ENCODE measurements at regions not wholly inside any gene's neighbourhood (a gene's known extent, or its start where the extent isn't known, plus 50 kb on each side); places are given as distances from the start of the nearest gene placed in this dataset.

DNA sequence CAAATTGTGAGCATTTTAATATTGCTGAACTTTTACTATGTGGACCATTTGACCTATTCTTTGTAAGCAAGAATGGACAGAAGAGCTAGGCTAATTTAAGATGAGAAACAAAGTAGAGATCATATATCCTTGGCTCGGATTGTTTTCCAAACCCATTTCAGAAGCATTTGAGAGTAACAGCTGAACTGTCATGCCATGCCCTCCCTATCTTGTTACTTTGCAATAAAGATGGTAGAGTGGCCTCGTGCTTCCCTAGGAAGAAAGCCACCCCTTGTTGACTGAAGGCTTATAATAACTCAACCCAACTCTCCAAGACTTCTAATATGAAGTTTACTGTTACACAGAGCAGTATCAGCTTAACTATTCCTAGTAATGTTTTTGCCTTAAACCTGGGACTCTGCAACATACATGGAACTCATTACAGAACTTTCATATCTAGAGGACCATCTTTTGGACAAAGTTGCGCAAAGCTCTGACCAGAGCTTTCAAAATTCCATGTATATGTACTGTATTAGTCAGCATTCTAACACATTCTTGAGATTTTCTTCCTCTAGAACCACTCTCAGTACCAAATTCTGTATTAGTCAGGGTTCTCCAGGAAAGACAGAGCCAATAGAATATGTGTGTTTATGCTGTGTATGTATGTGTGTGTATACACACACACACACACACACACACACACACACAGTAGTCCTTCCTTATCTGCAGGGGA lies 68.7 kb downstream of the ADAMTS1 start:
- no peak for TF ChIP-seq EZH2phosphoT487 (IDR thresholded peaks at IDR 0.05; ENCODE audit: borderline replicate concordance, low read length)
- TF ChIP-seq, protein P1, sequence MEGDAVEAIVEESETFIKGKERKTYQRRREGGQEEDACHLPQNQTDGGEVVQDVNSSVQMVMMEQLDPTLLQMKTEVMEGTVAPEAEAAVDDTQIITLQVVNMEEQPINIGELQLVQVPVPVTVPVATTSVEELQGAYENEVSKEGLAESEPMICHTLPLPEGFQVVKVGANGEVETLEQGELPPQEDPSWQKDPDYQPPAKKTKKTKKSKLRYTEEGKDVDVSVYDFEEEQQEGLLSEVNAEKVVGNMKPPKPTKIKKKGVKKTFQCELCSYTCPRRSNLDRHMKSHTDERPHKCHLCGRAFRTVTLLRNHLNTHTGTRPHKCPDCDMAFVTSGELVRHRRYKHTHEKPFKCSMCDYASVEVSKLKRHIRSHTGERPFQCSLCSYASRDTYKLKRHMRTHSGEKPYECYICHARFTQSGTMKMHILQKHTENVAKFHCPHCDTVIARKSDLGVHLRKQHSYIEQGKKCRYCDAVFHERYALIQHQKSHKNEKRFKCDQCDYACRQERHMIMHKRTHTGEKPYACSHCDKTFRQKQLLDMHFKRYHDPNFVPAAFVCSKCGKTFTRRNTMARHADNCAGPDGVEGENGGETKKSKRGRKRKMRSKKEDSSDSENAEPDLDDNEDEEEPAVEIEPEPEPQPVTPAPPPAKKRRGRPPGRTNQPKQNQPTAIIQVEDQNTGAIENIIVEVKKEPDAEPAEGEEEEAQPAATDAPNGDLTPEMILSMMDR (IDR thresholded peaks at IDR 0.05; ENCODE audit: low read depth, low read length, poor library complexity, severe bottlenecking), result no peak
- H3K4me1 ChIP-seq (ENCODE audit: control insufficient read depth, low read length), result no peaks in the 10 kb centered on the region
- no peaks in the 10 kb centered on the region for H3K9me3 ChIP-seq (ENCODE audit: control insufficient read depth, insufficient read depth, low read length)
- H3K4me3 ChIP-seq (ENCODE audit: low read length), result no peak overlapping the region
- H3F3A ChIP-seq (ENCODE audit: control insufficient read depth, insufficient read depth), result no peaks in the 10 kb centered on the region
- H3K27me3 ChIP-seq (ENCODE audit: control insufficient read depth, low read length), result no peaks in the 10 kb centered on the region
- no peaks in the 10 kb centered on the region for H3K36me3 ChIP-seq (ENCODE audit: control insufficient read depth, low read length)
- no peaks in the 10 kb centered on the region for H3K79me2 ChIP-seq (ENCODE audit: control insufficient read depth, low read length)
- H4K20me1 ChIP-seq (ENCODE audit: control insufficient read depth, insufficient read depth, low read depth, low read length), result no peaks in the 10 kb centered on the region
- H3K27ac ChIP-seq (ENCODE audit: low read depth, low read length), result no peak overlapping the region
- no peak overlapping the region for H3K4me2 ChIP-seq (ENCODE audit: low read length)
- no peaks in the 10 kb centered on the region for H3K9me2 ChIP-seq (replicated peaks; ENCODE audit: control insufficient read depth, low read length)

DNA sequence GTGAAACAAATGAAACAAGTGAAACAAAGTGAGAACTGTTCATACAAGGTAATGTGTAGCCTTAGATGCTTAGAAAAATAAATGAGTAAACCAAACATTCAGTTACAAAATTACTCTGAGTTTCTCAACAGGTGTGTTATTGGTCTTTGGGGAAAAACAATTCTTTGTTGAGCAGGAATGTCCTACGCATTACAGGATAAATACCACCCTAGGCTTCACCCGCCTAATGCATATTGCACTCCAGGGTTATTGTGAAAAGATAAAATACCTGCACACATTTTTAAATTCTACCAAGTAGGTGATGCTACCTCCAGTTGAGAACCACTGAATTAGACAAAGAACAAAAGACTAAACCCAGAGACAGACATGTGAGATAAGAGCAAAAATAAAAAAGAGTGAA lies 72.2 kb downstream of the ADAMTS1 start:
- Histone ChIP-seq H3K27ac (ENCODE audit: low read depth, low read length) (no peak overlapping the region), H3F3A (ENCODE audit: control insufficient read depth, insufficient read depth) (no peaks in the 10 kb centered on the region), H4K20me1 (ENCODE audit: control insufficient read depth, insufficient read depth, low read depth, low read length) (no peaks in the 10 kb centered on the region), H3K27me3 (ENCODE audit: control insufficient read depth, low read length) (no peaks in the 10 kb centered on the region), H3K79me2 (ENCODE audit: control insufficient read depth, low read length) (no peaks in the 10 kb centered on the region), H3K9me2 (replicated peaks; ENCODE audit: control insufficient read depth, low read length) (no peaks in the 10 kb centered on the region), H3K9me3 (ENCODE audit: control insufficient read depth, insufficient read depth, low read length) (no peaks in the 10 kb centered on the region), H3K4me1 (ENCODE audit: control insufficient read depth, low read length) (no peaks in the 10 kb centered on the region), H3K4me3 (ENCODE audit: low read length) (no peak overlapping the region), H3K36me3 (ENCODE audit: control insufficient read depth, low read length) (no peaks in the 10 kb centered on the region), H3K4me2 (ENCODE audit: low read length) (no peak overlapping the region)
- TF ChIP-seq, protein P1 (IDR thresholded peaks at IDR 0.05; ENCODE audit: low read depth, low read length, poor library complexity, severe bottlenecking), result no peak
- TF ChIP-seq EZH2phosphoT487 (IDR thresholded peaks at IDR 0.05; ENCODE audit: borderline replicate concordance, low read length), result no peak

DNA sequence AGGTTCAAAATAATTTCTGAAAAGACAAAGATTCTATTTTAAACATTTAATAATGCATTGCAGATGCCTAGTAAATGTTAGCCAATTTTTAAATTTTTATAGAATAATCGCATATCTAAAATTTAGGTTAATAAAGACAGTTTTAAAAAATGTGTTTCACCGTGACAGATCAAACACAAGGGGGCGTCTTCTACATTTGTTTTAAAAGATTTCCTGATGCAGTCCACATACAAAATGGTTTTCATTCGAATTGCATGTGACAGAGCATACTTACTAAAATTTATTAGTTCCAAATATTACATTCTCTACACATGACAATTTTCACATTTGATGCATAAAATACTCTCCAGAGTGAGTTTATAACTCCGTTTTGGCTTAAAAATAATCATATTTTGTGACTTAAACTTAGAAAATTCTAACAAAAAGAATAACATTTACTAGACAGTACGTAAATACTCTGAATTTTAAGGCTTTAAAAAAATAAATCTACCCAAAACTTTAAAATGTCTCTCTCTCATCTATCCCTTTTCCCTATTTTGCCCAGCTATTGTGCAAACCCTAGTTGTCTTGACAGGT lies 75.5 kb downstream of the ADAMTS1 start:
- no peak for TF ChIP-seq EZH2phosphoT487 (IDR thresholded peaks at IDR 0.05; ENCODE audit: borderline replicate concordance, low read length)
- TF ChIP-seq, protein P1 (IDR thresholded peaks at IDR 0.05; ENCODE audit: low read depth, low read length, poor library complexity, severe bottlenecking), result no peak
- no peak overlapping the region for H3K27ac ChIP-seq (ENCODE audit: low read depth, low read length)
- H3K4me2 ChIP-seq (ENCODE audit: low read length), result no peak overlapping the region
- H3F3A ChIP-seq (ENCODE audit: control insufficient read depth, insufficient read depth), result no peaks in the 10 kb centered on the region
- H3K9me3 ChIP-seq (ENCODE audit: control insufficient read depth, insufficient read depth, low read length), result no peaks in the 10 kb centered on the region
- H3K9me2 ChIP-seq (replicated peaks; ENCODE audit: control insufficient read depth, low read length), result no peaks in the 10 kb centered on the region
- no peaks in the 10 kb centered on the region for H3K36me3 ChIP-seq (ENCODE audit: control insufficient read depth, low read length)
- no peak overlapping the region for H3K4me3 ChIP-seq (ENCODE audit: low read length)
- no peaks in the 10 kb centered on the region for H3K27me3 ChIP-seq (ENCODE audit: control insufficient read depth, low read length)
- H3K79me2 ChIP-seq (ENCODE audit: control insufficient read depth, low read length), result no peaks in the 10 kb centered on the region
- no peaks in the 10 kb centered on the region for H3K4me1 ChIP-seq (ENCODE audit: control insufficient read depth, low read length)
- no peaks in the 10 kb centered on the region for H4K20me1 ChIP-seq (ENCODE audit: control insufficient read depth, insufficient read depth, low read depth, low read length)
